Loucy (cell line): ENCODE measurements at regions not wholly inside any gene's neighbourhood (a gene's known extent, or its start where the extent isn't known, plus 50 kb on each side); places are given as distances from the start of the nearest gene placed in this dataset.
"Not testable (repeated sequence)": the region's sequence is repeated elsewhere in the genome, so short reads cannot be mapped to it uniquely, and the experiment has no call there.

Experiments used
- H2AFZ ChIP-seq: fragments of 200-600 bp; sonication (generic); 2 replicates; pipeline ENCODE4 v1.6.0; 2016; ENCODE audit warnings: antibody characterized with exemption, mild to moderate bottlenecking, low read length, moderate library complexity
- H3F3A ChIP-seq: fragments of 200-600 bp; 2 replicates; pipeline ENCODE4 v1.6.0; 2016; ENCODE audit warnings: antibody characterized with exemption, low read depth, mild to moderate bottlenecking
- H3K27me3 ChIP-seq: fragments of 200-600 bp; sonication (generic); 2 replicates; pipeline ENCODE4 v1.6.1; 2014; ENCODE audit warnings: low read length, mild to moderate bottlenecking; ENCODE audit not compliant: insufficient read depth, poor library complexity, severe bottlenecking
- H3K36me3 ChIP-seq: fragments of 200-600 bp; sonication (generic); 2 replicates; pipeline ENCODE4 v1.6.1; 2016; ENCODE audit warnings: low read length; ENCODE audit not compliant: insufficient read depth
- H3K4me1 ChIP-seq: fragments of 200-600 bp; sonication (generic); 2 replicates; pipeline ENCODE4 v1.5.1; 2014; ENCODE audit warnings: low read length, mild to moderate bottlenecking; ENCODE audit not compliant: insufficient read depth, poor library complexity, severe bottlenecking
- H3K4me2 ChIP-seq: fragments of 200-600 bp; sonication (generic); 2 replicates; pipeline ENCODE4 v1.6.0; 2014; ENCODE audit warnings: antibody characterized with exemption, low read length, low read depth, mild to moderate bottlenecking; ENCODE audit not compliant: poor library complexity, severe bottlenecking
- H3K4me3 ChIP-seq: fragments of 200-600 bp; sonication (generic); 2 replicates; pipeline ENCODE4 v1.5.1; 2014; ENCODE audit warnings: low read length, mild to moderate bottlenecking, mixed read lengths; ENCODE audit not compliant: poor library complexity, severe bottlenecking
- H3K79me2 ChIP-seq: fragments of 200-600 bp; sonication (generic); 2 replicates; pipeline ENCODE4 v1.6.1; 2014; ENCODE audit warnings: low read length; ENCODE audit not compliant: insufficient read depth
- H3K9ac ChIP-seq: fragments of 200-600 bp; sonication (generic); 2 replicates; pipeline ENCODE4 v1.6.0; 2014; ENCODE audit warnings: mild to moderate bottlenecking, low read depth, low read length, moderate library complexity; ENCODE audit not compliant: poor library complexity, severe bottlenecking
- H3K9me2 ChIP-seq: fragments of 200-600 bp; sonication (generic); replicated peaks from 2 replicates; pipeline ENCODE4 v1.6.1; 2016; ENCODE audit warnings: low read depth, low read length, mixed read lengths
- H3K9me3 ChIP-seq: fragments of 200-600 bp; sonication (generic); 2 replicates; pipeline ENCODE4 v1.6.1; 2014; ENCODE audit warnings: mild to moderate bottlenecking, antibody characterized with exemption, low read length, low read depth; ENCODE audit not compliant: insufficient read depth
- H4K20me1 ChIP-seq: fragments of 200-600 bp; sonication (generic); 2 replicates; pipeline ENCODE4 v1.6.0; 2014; ENCODE audit warnings: antibody characterized with exemption, low read length, mild to moderate bottlenecking; ENCODE audit not compliant: insufficient read depth, poor library complexity, severe bottlenecking
- CTCF ChIP-seq: fragments of 200-600 bp; sonication (generic); conservative IDR thresholded peaks from 2 replicates; pipeline ENCODE4 v1.5.1; 2014; ENCODE audit warnings: mild to moderate bottlenecking, antibody characterized with exemption, low read length
- EZH2phosphoT487 ChIP-seq: fragments of 200-600 bp; IDR thresholded peaks from 2 replicates; pipeline ENCODE4 v1.6.1; 2018; ENCODE audit warnings: antibody characterized with exemption, mild to moderate bottlenecking, moderate library complexity, borderline replicate concordance

- Histone ChIP-seq H3K9me3 (no peaks in the 10 kb centered on the region), H3K4me3 (no peak overlapping the region), H3K9me2 (no peaks in the 10 kb centered on the region), H3K4me2 (no peak overlapping the region), H4K20me1 (no peaks in the 10 kb centered on the region), H3K36me3 (no peaks in the 10 kb centered on the region), H3K79me2 (no peaks in the 10 kb centered on the region), H3K4me1 (peaks cover 72% of the 10 kb centered on the region), H3K27me3 (no peaks in the 10 kb centered on the region), H3F3A (peaks cover 16% of the 10 kb centered on the region), H3K9ac (peak overlapping the region; percentile 73), H2AFZ (no peak overlapping the region)
- TF ChIP-seq CTCF, result no peak
- TF ChIP-seq EZH2phosphoT487, result no peak
Observed at GRCh38 chr3:18086760-18087159, 338.4 kb downstream of the SATB1 start.

GRCh38 chr3:18086078-18086477 is 339.1 kb downstream of the SATB1 start:
- Histone ChIP-seq H3F3A (peaks cover 16% of the 10 kb centered on the region), H3K9me3 (no peaks in the 10 kb centered on the region), H2AFZ (peak overlapping the region; percentile 47; the same call in 1 of the 2 replicates), H3K4me1 (peaks cover 73% of the 10 kb centered on the region), H3K9ac (peak overlapping the region; percentile 73), H3K36me3 (no peaks in the 10 kb centered on the region), H3K27me3 (no peaks in the 10 kb centered on the region), H3K4me3 (no peak overlapping the region), H3K4me2 (peak overlapping the region; percentile 13), H4K20me1 (no peaks in the 10 kb centered on the region), H3K79me2 (no peaks in the 10 kb centered on the region), H3K9me2 (no peaks in the 10 kb centered on the region)
- TF ChIP-seq EZH2phosphoT487 (no peak), CTCF (no peak)

GRCh38 chr3:18085429-18085828 is 339.7 kb downstream of the SATB1 start:
- Histone ChIP-seq H3K27me3 (no peaks in the 10 kb centered on the region), H3K36me3 (no peaks in the 10 kb centered on the region), H3K4me2 (peak overlapping the region; percentile 13), H3K9me3 (no peaks in the 10 kb centered on the region), H3F3A (peaks cover 16% of the 10 kb centered on the region), H3K4me3 (no peak overlapping the region), H4K20me1 (no peaks in the 10 kb centered on the region), H3K4me1 (peaks cover 73% of the 10 kb centered on the region), H3K9ac (peak overlapping the region; percentile 73), H2AFZ (peak overlapping the region; percentile 47; the same call in 1 of the 2 replicates), H3K79me2 (no peaks in the 10 kb centered on the region), H3K9me2 (no peaks in the 10 kb centered on the region)
- TF ChIP-seq EZH2phosphoT487, result no peak
- TF ChIP-seq CTCF, result no peak

- peaks cover 66% of the 10 kb centered on the region for H3K4me1 ChIP-seq
- H3K4me2 ChIP-seq, H3K27me3 ChIP-seq, H3K79me2 ChIP-seq, H3K9me2 ChIP-seq, H3K36me3 ChIP-seq, H3K9me3 ChIP-seq, H3K4me3 ChIP-seq, H4K20me1 ChIP-seq, H2AFZ ChIP-seq, H3K9ac ChIP-seq: not testable (repeated sequence)
- H3F3A ChIP-seq, result peaks cover 10% of the 10 kb centered on the region
Observed at GRCh38 chr3:18083273-18083590, 340.8 kb upstream of the TBC1D5 start.
